ENCODE measurements at regions not wholly inside any gene's neighbourhood (a gene's known extent, or its start where the extent isn't known, plus 50 kb on each side); places are given as distances from the start of the nearest gene placed in this dataset.

DNA sequence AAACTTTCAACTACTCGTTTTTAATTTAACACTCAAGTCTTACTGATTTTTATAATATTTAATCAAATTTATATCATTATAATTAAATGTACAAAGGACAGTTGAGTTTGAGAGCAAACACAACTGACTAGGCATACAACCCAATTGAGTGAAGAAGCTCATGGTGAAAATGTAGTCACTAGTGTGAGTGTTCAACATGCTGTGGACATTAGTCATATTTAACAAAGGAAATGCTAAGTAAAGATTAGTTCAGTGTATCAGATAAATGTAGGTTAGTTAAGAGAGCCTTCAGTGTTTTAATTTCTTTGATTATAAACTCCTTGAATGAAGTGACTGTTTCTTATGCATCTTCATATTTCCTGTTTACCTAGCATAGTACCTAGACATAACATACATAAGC, 444.2 kb upstream of the GOLIM4 start:
- no peak for DNase-seq (ENCODE audit: low read depth)
- no peaks in the 10 kb centered on the region for H3K27me3 ChIP-seq (ENCODE audit: control insufficient read depth, insufficient read depth, low read length)
- ChIA-PET POLR2A (interaction anchor here (0.5 kb wide), 1 partner anchor 307 kb away, joined by 4 read pairs; no protein-coding TSS in a partner anchor), CTCF (no interaction called here)
- no peaks in the 10 kb centered on the region for H3K36me3 ChIP-seq (ENCODE audit: control insufficient read depth, insufficient read depth, low read length)
- H3K4me3 ChIP-seq (ENCODE audit: low read depth, low read length) = no peak overlapping the region
- TF ChIP-seq, protein P1, sequence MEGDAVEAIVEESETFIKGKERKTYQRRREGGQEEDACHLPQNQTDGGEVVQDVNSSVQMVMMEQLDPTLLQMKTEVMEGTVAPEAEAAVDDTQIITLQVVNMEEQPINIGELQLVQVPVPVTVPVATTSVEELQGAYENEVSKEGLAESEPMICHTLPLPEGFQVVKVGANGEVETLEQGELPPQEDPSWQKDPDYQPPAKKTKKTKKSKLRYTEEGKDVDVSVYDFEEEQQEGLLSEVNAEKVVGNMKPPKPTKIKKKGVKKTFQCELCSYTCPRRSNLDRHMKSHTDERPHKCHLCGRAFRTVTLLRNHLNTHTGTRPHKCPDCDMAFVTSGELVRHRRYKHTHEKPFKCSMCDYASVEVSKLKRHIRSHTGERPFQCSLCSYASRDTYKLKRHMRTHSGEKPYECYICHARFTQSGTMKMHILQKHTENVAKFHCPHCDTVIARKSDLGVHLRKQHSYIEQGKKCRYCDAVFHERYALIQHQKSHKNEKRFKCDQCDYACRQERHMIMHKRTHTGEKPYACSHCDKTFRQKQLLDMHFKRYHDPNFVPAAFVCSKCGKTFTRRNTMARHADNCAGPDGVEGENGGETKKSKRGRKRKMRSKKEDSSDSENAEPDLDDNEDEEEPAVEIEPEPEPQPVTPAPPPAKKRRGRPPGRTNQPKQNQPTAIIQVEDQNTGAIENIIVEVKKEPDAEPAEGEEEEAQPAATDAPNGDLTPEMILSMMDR (IDR thresholded peaks at IDR 0.05; ENCODE audit: insufficient read depth, low read depth, low read length) = no peak

DNA sequence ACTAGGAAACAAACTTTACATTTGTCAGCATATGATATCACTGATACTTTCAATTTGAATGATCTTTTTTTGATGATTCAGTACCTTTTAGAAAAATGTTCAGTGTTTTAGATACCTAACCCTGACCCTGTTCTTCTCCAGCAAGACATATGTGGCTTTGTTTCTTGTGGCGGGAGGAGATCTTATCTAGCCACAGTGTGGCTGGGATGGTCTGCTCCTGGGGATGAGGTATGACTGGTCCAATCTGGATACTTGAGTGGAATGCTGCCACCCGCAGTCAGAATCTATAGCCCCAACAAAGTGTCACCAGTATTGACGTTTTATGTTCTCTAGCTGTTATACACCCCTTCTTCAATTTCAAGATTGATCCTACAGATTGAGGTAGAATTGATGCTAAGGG, 439.0 kb upstream of the GOLIM4 start:
- TF ChIP-seq, protein P1 (IDR thresholded peaks at IDR 0.05; ENCODE audit: insufficient read depth, low read depth, low read length) = no peak
- DNase-seq (ENCODE audit: low read depth) = no peak
- CTCF ChIA-PET = no interaction called here
- Histone ChIP-seq H3K27me3 (ENCODE audit: control insufficient read depth, insufficient read depth, low read length) (no peaks in the 10 kb centered on the region), H3K36me3 (ENCODE audit: control insufficient read depth, insufficient read depth, low read length) (no peaks in the 10 kb centered on the region), H3K4me3 (ENCODE audit: low read depth, low read length) (no peak overlapping the region)
- POLR2A ChIA-PET = no interaction called here

- DNase-seq (ENCODE audit: low read depth) = no peak
- Histone ChIP-seq H3K4me3 (ENCODE audit: low read depth, low read length) (no peak overlapping the region), H3K27me3 (ENCODE audit: control insufficient read depth, insufficient read depth, low read length) (no peaks in the 10 kb centered on the region), H3K36me3 (ENCODE audit: control insufficient read depth, insufficient read depth, low read length) (no peaks in the 10 kb centered on the region)
- TF ChIP-seq, protein P1 (IDR thresholded peaks at IDR 0.05; ENCODE audit: insufficient read depth, low read depth, low read length) = no peak
- POLR2A ChIA-PET = no interaction called here
- CTCF ChIA-PET = no interaction called here
These were observed 437.9 kb upstream of the GOLIM4 start for GRCh38 chr3:168533600-168533999.

- Histone ChIP-seq H3K36me3 (ENCODE audit: control insufficient read depth, insufficient read depth, low read length) (no peaks in the 10 kb centered on the region), H3K4me3 (ENCODE audit: low read depth, low read length) (no peak overlapping the region), H3K27me3 (ENCODE audit: control insufficient read depth, insufficient read depth, low read length) (no peaks in the 10 kb centered on the region)
- TF ChIP-seq, protein P1 (IDR thresholded peaks at IDR 0.05; ENCODE audit: insufficient read depth, low read depth, low read length) = no peak
- CTCF ChIA-PET = no interaction called here
- POLR2A ChIA-PET = no interaction called here
- DNase-seq (ENCODE audit: low read depth) = no peak
These were observed 436.4 kb upstream of the GOLIM4 start for GRCh38 chr3:168532135-168532534.

DNA sequence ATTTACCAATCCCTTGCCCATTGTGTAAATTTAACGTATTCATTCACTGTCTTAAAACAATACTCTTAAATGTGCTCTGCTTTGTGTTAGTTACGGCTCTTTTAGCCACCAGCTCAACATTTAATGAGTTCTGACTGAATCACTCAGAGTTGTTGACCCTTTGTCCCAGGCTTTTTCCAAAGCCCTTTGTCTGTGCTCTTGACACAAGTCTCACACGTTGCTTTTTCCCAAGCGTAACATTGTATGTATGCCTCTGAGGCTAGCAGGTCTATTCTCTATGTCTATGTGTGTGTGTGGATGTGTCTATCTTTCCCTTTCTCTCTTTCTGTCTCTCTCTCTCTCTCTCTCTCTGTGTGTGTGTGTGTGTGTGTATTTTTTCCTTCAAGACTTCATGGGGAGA, 435.4 kb upstream of the GOLIM4 start:
- ChIA-PET CTCF (no interaction called here), POLR2A (no interaction called here)
- no peaks in the 10 kb centered on the region for H3K27me3 ChIP-seq (ENCODE audit: control insufficient read depth, insufficient read depth, low read length)
- no peak for DNase-seq (ENCODE audit: low read depth)
- no peaks in the 10 kb centered on the region for H3K36me3 ChIP-seq (ENCODE audit: control insufficient read depth, insufficient read depth, low read length)
- no peak overlapping the region for H3K4me3 ChIP-seq (ENCODE audit: low read depth, low read length)
- TF ChIP-seq, protein P1 (IDR thresholded peaks at IDR 0.05; ENCODE audit: insufficient read depth, low read depth, low read length) = no peak

All from BJ (cell line).